BE2C (cell line): ENCODE measurements at regions not wholly inside any gene's neighbourhood (a gene's known extent, or its start where the extent isn't known, plus 50 kb on each side); places are given as distances from the start of the nearest gene placed in this dataset.
"Not testable (repeated sequence)": the region's sequence is repeated elsewhere in the genome, so short reads cannot be mapped to it uniquely, and the experiment has no call there.

Experiments
- DNase-seq: peaks from one replicate; pipeline ENCODE4 v3.0.0-alpha.2; 2020
- H3K27me3 ChIP-seq: fragments of 250-450 bp; sonication (Bioruptor Pico); 2 replicates; pipeline ENCODE4 v1.5.1; 2020; ENCODE audit warnings: mild to moderate bottlenecking
- H3K36me3 ChIP-seq: fragments of 250-450 bp; sonication (Bioruptor Pico); 2 replicates; pipeline ENCODE4 v1.5.1; 2020; ENCODE audit warnings: mild to moderate bottlenecking
- H3K4me1 ChIP-seq: fragments of 250-450 bp; sonication (Bioruptor Pico); 2 replicates; pipeline ENCODE4 v1.5.1; 2020
- H3K4me3 ChIP-seq: 2 replicates; pipeline ENCODE4 v1.5.1; 2011; ENCODE audit warnings: low read depth, low read length
- H3K9me3 ChIP-seq: fragments of 250-450 bp; sonication (Bioruptor Pico); 2 replicates; pipeline ENCODE4 v1.5.1; 2020

DNA sequence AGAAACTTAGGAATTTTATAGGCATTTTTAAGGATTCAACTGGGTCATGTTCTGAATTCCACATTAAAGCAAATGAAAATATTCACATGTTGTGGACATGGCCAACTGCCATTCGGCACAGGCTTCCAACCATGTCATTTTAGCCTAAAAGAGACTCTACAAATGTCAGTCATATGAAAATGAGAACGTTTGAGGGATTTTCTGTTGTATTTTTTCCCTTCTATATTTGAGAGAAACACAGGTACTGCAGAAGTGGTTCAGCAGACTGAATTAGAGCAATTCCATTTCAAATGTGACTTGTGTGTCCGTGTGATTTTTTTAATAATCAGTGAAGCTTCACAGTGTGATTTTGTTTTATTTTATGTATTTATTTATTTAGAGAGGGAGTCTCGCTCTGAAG lies 124.3 kb downstream of the TP53TG3F start:
- H3K4me3 ChIP-seq, H3K9me3 ChIP-seq, DNase-seq, H3K27me3 ChIP-seq, H3K4me1 ChIP-seq, H3K36me3 ChIP-seq: not testable (repeated sequence)

DNA sequence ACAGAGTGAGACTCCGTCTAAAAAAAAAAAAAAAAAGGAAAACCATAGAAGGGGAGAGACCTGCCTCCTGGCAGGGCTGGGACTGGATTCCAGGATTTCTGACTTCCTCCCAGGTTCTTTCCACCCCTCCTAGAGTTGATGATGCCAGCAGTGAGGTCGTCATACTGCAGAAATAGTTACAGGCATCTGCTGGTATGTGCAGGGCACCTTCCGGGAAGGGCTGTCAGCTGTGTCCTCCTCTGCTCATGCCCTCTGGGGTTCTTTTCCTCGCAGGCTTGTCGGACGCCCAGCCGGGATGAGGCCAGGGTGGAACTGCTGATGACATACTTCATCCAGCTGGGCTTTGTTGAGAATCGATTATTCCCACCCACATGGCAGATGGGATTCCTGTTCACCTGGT lies 129.2 kb downstream of the TP53TG3F start:
- not testable (repeated sequence) for H3K27me3 ChIP-seq, H3K4me3 ChIP-seq, H3K4me1 ChIP-seq, H3K9me3 ChIP-seq, DNase-seq, H3K36me3 ChIP-seq

DNA sequence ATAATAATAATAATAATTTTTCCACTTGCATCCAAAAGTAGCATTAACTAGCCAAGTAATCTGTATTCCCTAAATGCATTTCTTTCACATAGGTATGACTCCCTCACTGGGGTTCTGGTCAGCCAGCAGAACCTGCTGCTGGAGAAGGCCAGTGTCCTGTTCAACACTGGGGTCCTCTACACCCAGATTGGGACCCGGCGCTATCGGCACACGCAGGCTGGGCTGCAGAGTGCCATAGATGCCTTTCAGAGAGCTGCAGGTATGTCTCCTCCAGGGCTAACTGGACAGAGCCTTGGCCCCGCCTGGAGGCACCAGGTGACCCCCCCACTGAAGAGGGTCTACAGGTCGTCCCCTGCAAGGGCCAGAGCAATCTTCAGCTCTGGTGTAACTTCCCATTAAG lies 133.9 kb downstream of the TP53TG3F start:
- not testable (repeated sequence) for H3K9me3 ChIP-seq, H3K4me1 ChIP-seq, H3K36me3 ChIP-seq, DNase-seq, H3K27me3 ChIP-seq, H3K4me3 ChIP-seq

DNA sequence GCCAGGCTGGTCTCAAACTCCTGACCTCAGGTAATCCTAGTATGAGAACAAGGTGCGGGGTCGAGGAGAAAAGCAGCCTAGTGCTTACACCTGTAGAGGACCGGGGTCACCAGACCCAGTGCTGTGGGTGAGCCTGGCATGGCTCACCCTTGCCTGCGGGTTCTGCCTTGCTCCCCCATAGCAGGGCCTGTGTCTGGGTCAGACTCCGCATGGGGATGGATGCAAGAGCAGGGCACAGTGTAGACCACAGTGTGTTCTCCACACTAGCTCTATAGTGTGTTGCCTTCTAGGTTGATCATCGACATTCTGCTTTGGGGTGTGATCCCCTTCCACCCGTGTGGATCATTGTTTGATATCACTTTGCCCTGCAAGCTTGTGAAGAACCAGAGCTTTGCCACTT lies 135.7 kb downstream of the TP53TG3F start:
- not testable (repeated sequence) for DNase-seq, H3K9me3 ChIP-seq, H3K4me3 ChIP-seq, H3K36me3 ChIP-seq, H3K4me1 ChIP-seq, H3K27me3 ChIP-seq

DNA sequence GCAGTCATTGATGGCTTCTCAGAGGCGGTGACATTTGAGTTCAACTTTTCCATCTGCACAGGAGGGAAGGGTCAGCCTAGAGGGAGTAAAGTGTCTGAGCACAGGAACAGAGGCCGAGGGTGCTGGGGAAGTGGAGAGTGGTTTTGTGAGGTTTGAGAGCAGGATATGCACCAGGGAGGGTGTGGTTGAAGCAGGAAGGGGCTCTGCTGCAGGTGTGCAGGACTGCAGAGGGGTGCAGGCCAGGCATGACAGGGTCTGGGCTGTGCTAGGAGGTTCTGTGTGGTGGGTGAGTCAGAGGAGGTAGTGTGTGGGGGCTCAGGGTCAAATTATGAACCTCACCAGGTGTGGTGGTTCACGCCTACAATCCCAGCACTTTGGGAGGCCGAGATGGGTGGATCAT lies 141.6 kb downstream of the TP53TG3F start:
- not testable (repeated sequence) for H3K36me3 ChIP-seq, DNase-seq, H3K27me3 ChIP-seq, H3K4me3 ChIP-seq, H3K4me1 ChIP-seq, H3K9me3 ChIP-seq

DNA sequence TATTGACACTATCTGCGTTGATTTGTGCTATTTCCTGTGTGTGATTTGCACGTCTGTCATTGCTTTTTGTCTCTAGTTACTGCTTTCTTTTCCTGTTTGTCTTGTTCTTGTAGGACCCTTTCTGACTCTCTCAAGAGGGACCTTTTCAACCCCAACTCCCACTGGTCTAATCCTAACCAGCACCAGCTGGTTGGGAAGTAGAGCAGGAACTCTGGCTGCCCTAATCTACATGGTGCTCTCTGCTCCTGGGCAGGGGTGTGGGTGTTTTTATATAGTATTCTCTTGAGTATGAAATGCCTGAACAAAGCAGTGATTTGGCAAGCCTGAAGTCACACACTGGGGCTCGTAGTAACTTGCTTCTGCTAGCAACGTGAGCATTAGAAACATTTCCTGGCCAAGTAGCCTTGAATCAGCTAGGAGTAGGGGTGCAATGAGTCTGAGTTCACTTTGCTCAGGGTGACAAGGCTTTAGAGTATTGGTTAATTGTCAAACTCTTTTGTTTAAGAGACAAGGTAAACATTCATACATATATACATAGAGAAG lies 164.2 kb downstream of the TP53TG3F start:
- not testable (repeated sequence) for H3K27me3 ChIP-seq, H3K36me3 ChIP-seq, H3K4me1 ChIP-seq, DNase-seq, H3K4me3 ChIP-seq, H3K9me3 ChIP-seq

DNA sequence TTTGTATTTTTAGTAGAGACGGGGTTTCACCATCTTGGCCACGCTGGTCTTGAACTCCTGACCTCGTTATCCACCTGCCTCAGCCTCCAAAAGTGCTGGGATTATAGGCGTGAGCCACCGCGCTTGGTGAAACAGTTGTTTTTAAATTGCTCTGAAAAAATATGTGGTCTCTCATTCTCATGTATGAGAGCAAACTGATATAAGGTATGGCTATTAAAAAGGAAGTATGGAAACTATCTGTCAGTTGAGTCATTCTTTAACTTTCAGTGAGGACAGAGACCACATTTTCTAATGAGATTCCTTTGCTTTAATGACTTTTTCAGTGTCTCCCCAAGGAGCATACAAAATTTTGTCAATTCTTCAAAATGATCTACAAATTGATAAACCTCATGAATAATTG lies 169.5 kb downstream of the TP53TG3F start:
- not testable (repeated sequence) for H3K27me3 ChIP-seq, H3K4me3 ChIP-seq, H3K4me1 ChIP-seq, DNase-seq, H3K36me3 ChIP-seq, H3K9me3 ChIP-seq

DNA sequence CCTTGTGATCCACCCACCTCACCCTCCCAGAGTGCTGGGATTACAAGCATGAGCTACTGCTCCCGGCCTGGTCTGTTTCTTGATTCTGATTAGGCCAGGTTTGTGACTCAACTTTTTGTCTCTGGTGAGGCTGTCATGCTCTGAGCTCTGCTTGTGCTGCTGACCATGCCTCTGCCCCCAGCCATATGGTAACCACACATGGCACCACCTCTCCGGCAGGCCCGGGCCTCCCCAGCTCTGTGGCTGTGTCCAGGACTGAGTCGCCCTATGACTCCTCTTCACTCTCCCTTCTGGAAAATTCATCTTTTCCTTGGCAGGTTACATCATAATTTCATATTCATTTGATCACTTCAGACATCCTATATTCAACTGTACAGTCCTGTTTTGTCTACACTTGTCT lies 172.3 kb downstream of the TP53TG3F start:
- not testable (repeated sequence) for H3K4me1 ChIP-seq, H3K36me3 ChIP-seq, DNase-seq, H3K9me3 ChIP-seq, H3K27me3 ChIP-seq, H3K4me3 ChIP-seq

DNA sequence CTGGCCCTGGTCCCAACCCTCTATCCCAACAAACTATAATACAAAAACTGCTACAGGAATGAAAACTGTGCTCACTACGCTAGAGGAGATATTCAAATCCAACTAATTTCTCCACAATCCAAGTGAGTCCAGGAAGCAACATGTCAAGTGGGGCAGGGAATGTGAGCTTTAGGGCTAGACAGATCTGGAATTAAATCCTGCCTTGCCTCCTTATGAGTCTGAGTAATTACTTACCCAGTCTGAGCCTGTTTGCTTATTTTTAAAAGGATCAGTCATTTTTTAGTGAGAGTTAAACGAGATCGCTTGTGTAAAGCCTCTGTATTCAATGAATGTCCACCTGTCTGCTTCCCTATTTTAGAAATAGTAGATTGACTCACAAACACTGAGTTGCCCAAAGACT lies 174.6 kb downstream of the TP53TG3F start:
- H3K27me3 ChIP-seq, DNase-seq, H3K4me3 ChIP-seq, H3K36me3 ChIP-seq, H3K9me3 ChIP-seq, H3K4me1 ChIP-seq: not testable (repeated sequence)

DNA sequence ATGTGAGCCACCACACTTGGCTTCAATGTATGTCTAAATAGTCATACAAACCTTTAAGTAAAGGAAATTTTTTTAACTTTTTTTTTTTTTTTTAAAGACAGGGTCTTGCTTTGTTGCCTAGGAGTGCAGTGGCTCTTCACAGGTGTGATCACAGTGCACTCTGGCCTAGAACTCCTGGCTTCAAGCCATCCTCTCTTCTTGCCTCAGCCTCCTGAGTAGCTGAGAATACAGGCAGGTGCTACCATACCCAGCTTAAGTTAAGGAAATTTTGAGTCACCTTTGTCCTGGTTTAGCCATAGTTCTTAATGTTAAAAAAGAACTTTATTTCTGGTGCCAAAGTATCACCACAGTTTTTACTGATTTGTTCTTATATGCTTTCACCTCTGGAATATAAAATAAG lies 177.3 kb downstream of the TP53TG3F start:
- not testable (repeated sequence) for H3K4me3 ChIP-seq, H3K9me3 ChIP-seq, DNase-seq, H3K27me3 ChIP-seq, H3K4me1 ChIP-seq, H3K36me3 ChIP-seq

DNA sequence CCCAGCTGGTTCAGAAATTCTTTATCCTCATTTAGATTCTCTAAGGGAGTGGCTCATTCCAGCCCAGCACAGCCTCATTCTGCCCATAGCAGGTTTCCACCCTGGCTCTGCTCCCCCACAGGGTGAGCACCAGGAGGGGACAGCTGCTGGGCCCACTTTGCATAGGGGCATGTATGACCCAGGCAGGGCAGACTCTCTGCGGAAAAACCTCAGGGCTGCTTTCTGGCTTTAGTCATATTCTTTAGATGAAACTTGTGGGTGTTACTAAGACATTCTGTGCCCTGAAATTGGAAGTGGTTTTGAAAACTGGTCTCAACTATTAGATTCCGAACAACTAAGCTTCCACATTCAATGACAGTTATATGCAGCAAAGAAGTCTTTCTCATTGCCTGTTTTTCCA lies 183.9 kb downstream of the TP53TG3F start:
- not testable (repeated sequence) for H3K27me3 ChIP-seq, H3K4me1 ChIP-seq, H3K9me3 ChIP-seq, H3K4me3 ChIP-seq, H3K36me3 ChIP-seq, DNase-seq

DNA sequence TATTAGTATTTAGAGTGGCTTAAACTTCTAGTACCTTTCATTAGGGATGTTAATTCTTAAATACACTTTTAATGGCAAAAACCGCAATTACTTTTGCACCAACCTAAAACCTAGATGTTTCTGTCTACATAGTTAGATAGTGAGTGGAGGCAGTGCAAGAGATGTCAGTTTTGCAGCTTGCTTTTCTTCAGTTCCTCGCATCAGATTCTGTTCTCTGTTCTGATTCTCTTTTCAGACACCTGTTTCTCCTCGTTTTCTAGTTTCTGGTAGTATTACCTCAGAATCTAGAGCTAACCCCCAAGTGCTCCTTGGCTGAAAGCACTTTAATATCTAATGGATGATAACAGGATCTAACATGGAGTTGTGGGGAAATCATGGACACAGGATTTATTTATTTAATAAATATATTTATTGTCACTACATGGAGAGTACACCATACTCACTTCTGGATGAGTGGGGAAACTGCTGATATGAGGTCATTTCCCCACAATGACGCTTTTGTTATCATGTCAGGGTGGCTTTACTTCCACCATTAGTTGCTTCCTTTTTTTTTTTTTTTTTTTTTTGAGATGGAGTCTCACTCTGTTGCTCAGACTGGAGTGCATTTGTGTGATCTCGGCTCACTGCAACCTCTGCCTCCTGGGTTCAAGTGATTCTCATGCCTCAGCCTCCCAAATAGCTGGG lies 184.4 kb downstream of the TP53TG3F start:
- H3K4me1 ChIP-seq, H3K36me3 ChIP-seq, H3K9me3 ChIP-seq, H3K27me3 ChIP-seq, H3K4me3 ChIP-seq, DNase-seq: not testable (repeated sequence)

DNA sequence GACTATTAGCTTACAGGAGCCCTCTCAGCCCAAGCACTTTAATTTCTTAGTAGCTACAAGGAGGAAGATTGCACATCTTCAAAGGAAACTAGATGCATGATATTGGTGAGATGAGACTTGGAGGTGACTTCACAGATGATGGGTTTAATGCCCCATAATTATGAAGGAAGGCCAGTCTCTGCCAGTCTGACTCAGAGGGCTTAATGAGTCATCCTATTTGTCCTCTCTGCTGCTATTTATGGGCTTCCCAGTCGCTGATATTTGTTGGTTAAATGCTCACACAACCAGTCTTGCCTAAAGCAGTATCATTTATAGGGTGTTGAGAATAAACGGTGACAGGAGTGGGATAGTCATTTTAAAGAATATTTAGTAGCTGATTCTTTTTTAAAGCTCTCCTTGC lies 187.0 kb downstream of the TP53TG3F start:
- not testable (repeated sequence) for H3K36me3 ChIP-seq, DNase-seq, H3K27me3 ChIP-seq, H3K4me1 ChIP-seq, H3K4me3 ChIP-seq, H3K9me3 ChIP-seq

DNA sequence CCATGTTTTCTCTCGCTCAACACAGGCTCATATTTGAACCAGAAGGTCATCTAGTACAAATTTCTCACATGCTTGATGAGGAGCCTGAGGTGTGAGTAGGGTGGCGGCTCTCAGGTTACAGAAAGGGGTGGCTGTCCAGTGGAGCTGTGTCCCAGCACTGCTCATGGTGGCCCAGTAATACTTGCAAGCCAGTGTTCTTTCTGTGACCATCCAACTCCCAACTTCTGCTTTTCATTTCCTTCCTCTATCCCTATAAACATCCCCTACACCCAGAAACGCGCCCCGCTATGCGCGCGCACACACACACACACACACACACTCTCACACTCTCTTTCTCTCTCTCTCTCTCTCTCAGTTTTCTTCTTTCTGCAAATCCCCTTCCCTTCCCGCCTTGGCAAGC lies 196.3 kb downstream of the TP53TG3F start:
- H3K27me3 ChIP-seq, H3K36me3 ChIP-seq, H3K4me1 ChIP-seq, H3K4me3 ChIP-seq, H3K9me3 ChIP-seq, DNase-seq: not testable (repeated sequence)

DNA sequence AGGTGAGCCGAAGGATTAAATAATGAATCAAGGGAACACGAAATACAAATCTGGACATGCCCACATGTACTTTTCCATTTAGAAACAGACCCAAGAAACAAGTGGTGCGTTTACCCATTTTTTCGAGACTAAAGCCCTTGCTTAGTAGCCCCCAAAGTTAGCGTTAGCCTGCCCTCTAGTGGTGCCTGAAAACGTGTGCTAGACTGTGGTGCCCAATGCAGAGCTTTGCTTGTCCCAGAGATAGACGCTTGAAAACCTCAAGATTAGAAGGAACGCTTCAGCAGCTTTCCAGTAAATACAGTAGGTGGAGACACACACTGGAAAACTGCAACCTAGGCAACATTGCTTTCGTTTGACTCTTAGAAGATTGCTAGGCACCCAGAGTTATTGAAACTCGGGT lies 197.0 kb downstream of the TP53TG3F start:
- H3K27me3 ChIP-seq, DNase-seq, H3K36me3 ChIP-seq, H3K4me1 ChIP-seq, H3K4me3 ChIP-seq, H3K9me3 ChIP-seq: not testable (repeated sequence)

DNA sequence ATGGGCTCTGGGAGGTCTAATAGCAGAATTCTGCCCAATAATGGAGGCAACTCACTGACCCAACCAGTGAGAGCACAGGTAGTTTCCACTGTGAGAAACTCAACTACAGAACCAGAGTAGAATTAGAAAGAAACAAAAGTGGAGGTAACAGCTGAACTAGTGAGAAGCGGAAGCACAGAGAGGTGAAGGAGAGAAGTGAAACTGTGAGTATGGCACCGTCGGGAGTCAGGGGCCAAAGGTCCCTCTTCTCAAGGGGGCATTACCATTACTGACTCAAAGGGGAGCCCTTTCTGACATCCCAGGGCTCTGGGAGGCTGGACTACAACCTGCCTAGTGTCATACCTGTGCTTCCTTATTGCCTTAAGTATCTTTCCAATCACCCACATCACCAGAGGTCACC lies 198.3 kb downstream of the TP53TG3F start:
- not testable (repeated sequence) for DNase-seq, H3K4me1 ChIP-seq, H3K36me3 ChIP-seq

DNA sequence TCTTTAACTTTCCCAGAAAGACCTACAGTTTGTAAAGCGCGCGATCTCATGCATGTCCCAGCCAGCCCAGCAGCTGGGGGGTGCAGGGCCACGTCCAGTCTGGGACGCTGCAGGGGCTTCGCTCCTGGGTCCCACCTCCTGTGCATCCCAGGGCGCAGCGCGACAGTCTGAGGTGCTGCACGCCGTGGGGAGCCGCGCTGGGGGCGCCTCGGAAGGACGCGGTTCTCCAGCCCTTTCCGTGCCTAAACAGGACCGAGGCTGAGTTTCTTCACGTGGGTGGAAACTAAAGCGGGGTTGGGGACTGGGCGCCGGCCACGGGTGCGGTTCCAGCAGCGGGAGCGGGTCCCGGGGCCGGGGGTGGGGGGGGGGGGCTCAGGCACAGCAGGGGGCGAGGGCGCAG lies 221.4 kb downstream of the TP53TG3F start:
- not testable (repeated sequence) for DNase-seq

More for the DNA sequence above, 198.3 kb downstream of the TP53TG3F start:
- not testable (repeated sequence) for H3K4me3 ChIP-seq, H3K27me3 ChIP-seq, H3K9me3 ChIP-seq

More for the DNA sequence above, 221.4 kb downstream of the TP53TG3F start:
- H3K4me1 ChIP-seq, H3K27me3 ChIP-seq, H3K36me3 ChIP-seq, H3K4me3 ChIP-seq, H3K9me3 ChIP-seq: not testable (repeated sequence)
